Gastroesophageal sphincter (tissue), 4 donors: ENCODE measurements at regions not wholly inside any gene's neighbourhood (a gene's known extent, or its start where the extent isn't known, plus 50 kb on each side); places are given as distances from the start of the nearest gene placed in this dataset.

ENCODE experiments used
- ATAC-seq: fragments of 150-250 bp; one replicate; pipeline ENCODE4 v1.9.1; 2016; ENCODE audit warnings: mild to moderate bottlenecking, moderate library complexity
- H3K27ac ChIP-seq, 4 donors: fragments of 200-600 bp; sonication (generic) in 3 of 4; 1 replicate in 3 of 4; 2 replicates in 1 of 4; pipeline ENCODE4 v1.5.1; 2016 to 2019
- H3K27me3 ChIP-seq: fragments of 200-600 bp; sonication (generic); one replicate; pipeline ENCODE4 v1.5.1; 2019
- H3K36me3 ChIP-seq, 2 donors: fragments of 200-600 bp; sonication (generic); one replicate each; pipeline ENCODE4 v1.5.1; 2019; ENCODE audit warnings: control low read depth in 1 of 2
- H3K4me1 ChIP-seq, 3 donors: fragments of 200-600 bp; sonication (generic); 1 replicate in 2 of 3; 2 replicates in 1 of 3; pipeline ENCODE4 v1.5.1; 2016 to 2019; ENCODE audit warnings: control low read depth in 2 of 3
- H3K4me3 ChIP-seq, 2 donors: fragments of 200-600 bp; sonication (generic); one replicate each; pipeline ENCODE4 v1.5.1; 2019; ENCODE audit warnings: mild to moderate bottlenecking in 1 of 2, moderate library complexity in 1 of 2
- H3K9me3 ChIP-seq, 3 donors: fragments of 200-600 bp; sonication (generic); one replicate each; pipeline ENCODE4 v1.5.1; 2017 to 2019; ENCODE audit warnings: control low read depth in 2 of 3
- EP300 ChIP-seq: sonication (generic); formaldehyde crosslinking; IDR thresholded peaks from one replicate; pipeline ENCODE4 v1.6.1; 2017; ENCODE audit warnings: antibody characterized with exemption, mild to moderate bottlenecking
- POLR2A ChIP-seq, 2 donors: fragments of 450-650 bp; IDR thresholded peaks; one replicate each; pipeline ENCODE4 v1.6.1; 2017; ENCODE audit warnings: antibody characterized with exemption in 2 of 2, mild to moderate bottlenecking in 2 of 2, moderate library complexity in 1 of 2
- POLR2AphosphoS5 ChIP-seq: sonication (generic); formaldehyde crosslinking; IDR thresholded peaks from one replicate; pipeline ENCODE4 v1.6.1; 2017; ENCODE audit warnings: antibody characterized with exemption
- WGBS, 2 donors: methylation state at CpG; one replicate each; pipeline ENCODE4 v1.1.5; 2018; ENCODE audit warnings: low coverage in 1 of 2; 5-methylcytosine and 5-hydroxymethylcytosine counted together
- TF ChIP-seq, protein P1 (sequence below), 4 experiments: fragments of 200-600 bp in 2 of 4; fragments of 450-650 bp in 2 of 4; sonication (generic) in 1 of 4; IDR thresholded peaks; one replicate each; pipeline ENCODE4 v1.5.1; 2017 to 2019; ENCODE audit warnings: antibody characterized with exemption in 4 of 4, mild to moderate bottlenecking in 2 of 4, moderate library complexity in 2 of 4

DNA sequence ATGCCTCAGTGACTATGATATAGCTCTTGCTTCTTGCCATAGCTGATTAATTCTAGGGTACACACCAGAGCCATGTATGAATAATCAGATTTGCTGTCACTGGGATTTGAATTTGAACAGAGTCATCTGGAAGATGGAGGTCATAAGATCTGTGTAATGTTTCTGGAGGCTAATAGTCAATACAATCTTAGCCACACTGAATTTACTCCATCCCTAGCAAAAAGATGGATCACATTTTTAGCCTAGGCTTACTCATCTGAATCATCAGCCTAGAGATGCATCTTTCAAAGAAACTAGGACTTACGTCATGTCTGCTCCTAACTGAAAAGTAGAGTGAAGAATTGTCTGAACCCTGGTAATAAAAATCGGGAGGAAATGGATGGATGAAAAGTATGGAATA lies 142.3 kb upstream of the ZNF804B start:
- Histone ChIP-seq H3K9me3 (no peaks in the 10 kb centered on the region), H3K27me3 (no peaks in the 10 kb centered on the region), H3K27ac (no peak overlapping the region), H3K4me3 (no peak overlapping the region), H3K4me1 (no peaks in the 10 kb centered on the region), H3K36me3 (no peaks in the 10 kb centered on the region)
- WGBS, 2 donors: 88 to 100% methylated on average over 1 to 2 of the region's 2 CpGs
- no peak for ATAC-seq
- TF ChIP-seq, protein P1, sequence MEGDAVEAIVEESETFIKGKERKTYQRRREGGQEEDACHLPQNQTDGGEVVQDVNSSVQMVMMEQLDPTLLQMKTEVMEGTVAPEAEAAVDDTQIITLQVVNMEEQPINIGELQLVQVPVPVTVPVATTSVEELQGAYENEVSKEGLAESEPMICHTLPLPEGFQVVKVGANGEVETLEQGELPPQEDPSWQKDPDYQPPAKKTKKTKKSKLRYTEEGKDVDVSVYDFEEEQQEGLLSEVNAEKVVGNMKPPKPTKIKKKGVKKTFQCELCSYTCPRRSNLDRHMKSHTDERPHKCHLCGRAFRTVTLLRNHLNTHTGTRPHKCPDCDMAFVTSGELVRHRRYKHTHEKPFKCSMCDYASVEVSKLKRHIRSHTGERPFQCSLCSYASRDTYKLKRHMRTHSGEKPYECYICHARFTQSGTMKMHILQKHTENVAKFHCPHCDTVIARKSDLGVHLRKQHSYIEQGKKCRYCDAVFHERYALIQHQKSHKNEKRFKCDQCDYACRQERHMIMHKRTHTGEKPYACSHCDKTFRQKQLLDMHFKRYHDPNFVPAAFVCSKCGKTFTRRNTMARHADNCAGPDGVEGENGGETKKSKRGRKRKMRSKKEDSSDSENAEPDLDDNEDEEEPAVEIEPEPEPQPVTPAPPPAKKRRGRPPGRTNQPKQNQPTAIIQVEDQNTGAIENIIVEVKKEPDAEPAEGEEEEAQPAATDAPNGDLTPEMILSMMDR (IDR thresholded peaks at IDR 0.05): no peak
- TF ChIP-seq EP300 (no peak), POLR2AphosphoS5 (no peak), POLR2A (IDR thresholded peaks at IDR 0.05) (no peak)

DNA sequence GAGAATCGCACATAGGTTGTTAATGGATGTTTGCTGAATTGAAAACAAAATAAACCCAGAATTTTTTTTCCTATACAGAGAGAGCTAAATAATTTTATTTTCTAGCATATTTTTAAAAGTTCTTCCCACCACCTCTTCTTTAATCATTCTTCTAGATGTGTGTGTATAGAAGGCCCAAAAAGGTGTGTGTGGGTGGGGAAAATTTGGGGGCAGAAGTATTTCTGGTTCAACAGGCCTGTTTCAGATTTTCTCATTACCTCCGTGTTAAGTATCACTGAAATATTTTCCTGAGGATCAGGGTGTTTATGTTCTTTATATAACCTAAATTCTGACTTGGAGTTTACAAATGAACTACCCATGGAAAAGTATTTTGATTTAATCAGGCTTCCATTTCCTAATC lies 144.2 kb upstream of the ZNF804B start:
- no peaks in the 10 kb centered on the region for H3K4me1 ChIP-seq
- H3K4me3 ChIP-seq: no peak overlapping the region
- no peaks in the 10 kb centered on the region for H3K9me3 ChIP-seq
- no peak for ATAC-seq
- 70 to 74% methylated on average over 2 of the region's 2 CpGs for WGBS, 2 donors
- no peak for TF ChIP-seq EP300
- TF ChIP-seq POLR2AphosphoS5: no peak
- TF ChIP-seq, protein P1 (IDR thresholded peaks at IDR 0.05): no peak
- TF ChIP-seq POLR2A (IDR thresholded peaks at IDR 0.05): no peak
- H3K27ac ChIP-seq: no peak overlapping the region
- H3K36me3 ChIP-seq: no peaks in the 10 kb centered on the region
- H3K27me3 ChIP-seq: no peaks in the 10 kb centered on the region

DNA sequence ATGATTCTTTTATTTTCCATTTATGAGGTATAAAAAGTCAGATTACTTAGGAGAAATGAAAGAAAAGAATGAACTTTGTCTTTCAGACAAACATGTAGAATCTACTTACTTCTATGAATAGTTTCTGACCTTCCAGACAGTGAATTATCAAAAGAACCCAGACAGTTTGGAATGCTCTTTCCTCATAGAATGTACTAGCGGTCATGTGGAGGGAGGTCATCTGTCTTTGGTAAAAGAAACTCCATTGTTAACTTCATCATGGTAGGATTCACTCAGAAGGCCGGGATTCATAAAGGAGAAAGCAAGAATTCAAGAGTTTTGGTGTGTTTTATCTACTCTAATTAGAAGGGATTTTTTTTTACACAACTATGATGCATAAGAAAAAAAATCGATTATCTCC lies 144.8 kb upstream of the ZNF804B start:
- Histone ChIP-seq H3K9me3 (peaks cover 0 to 4% (median 0%) of the 10 kb centered on the region in 3 donors), H3K4me1 (no peaks in the 10 kb centered on the region), H3K27me3 (no peaks in the 10 kb centered on the region), H3K27ac (no peak overlapping the region), H3K4me3 (no peak overlapping the region), H3K36me3 (no peaks in the 10 kb centered on the region)
- no peak for TF ChIP-seq POLR2AphosphoS5
- no peak for TF ChIP-seq EP300
- TF ChIP-seq POLR2A (IDR thresholded peaks at IDR 0.05): no peak
- TF ChIP-seq, protein P1 (IDR thresholded peaks at IDR 0.05): no peak
- WGBS, 2 donors: 62 to 71% methylated on average over 3 of the region's 3 CpGs
- ATAC-seq: no peak

DNA sequence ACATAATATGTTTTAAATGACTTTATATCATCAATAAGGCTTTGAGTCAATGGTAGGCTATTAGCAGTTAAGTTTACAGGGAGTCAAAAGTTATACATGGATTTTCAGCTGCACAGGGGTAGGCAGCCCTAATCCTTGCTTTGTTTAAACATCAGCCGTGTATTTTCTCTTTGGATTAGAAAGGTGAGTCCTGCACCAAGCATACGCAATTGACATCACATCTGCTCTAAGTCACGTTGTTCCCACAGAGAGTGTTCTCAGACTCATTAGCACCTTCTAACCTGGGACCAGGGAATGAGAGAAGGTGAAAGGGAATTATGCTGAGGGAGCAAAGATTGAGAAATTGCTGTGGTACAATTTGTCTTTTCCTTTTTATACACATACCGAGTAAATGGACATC lies 148.6 kb upstream of the ZNF804B start:
- WGBS, 2 donors: 55 to 61% methylated on average over 3 to 4 of the region's 4 CpGs
- H3K27ac ChIP-seq: no peak overlapping the region
- no peaks in the 10 kb centered on the region for H3K36me3 ChIP-seq
- no peaks in the 10 kb centered on the region for H3K27me3 ChIP-seq
- no peak overlapping the region for H3K4me3 ChIP-seq
- TF ChIP-seq POLR2AphosphoS5: no peak
- no peaks in the 10 kb centered on the region for H3K4me1 ChIP-seq
- peaks cover 0 to 4% (median 0%) of the 10 kb centered on the region in 3 donors for H3K9me3 ChIP-seq
- ATAC-seq: no peak

DNA sequence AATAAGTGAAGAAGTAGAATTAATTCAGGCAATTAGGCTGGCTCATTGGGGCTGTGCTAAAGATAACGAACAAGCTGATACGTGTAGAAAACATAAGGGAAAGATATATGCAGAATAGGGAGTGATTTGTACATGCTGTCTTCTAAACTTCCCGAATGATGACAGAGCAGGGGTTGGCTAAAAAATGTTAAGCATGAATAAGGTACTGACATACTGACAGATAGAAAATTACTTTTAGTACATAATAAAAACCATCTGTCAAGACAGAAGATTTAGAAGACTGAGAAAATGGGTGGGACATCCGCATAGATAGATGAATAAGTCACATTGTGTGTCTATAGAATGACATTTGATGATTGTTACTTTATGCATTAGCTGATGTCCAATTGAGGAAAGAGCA lies 158.8 kb upstream of the ZNF804B start:
- H3K4me3 ChIP-seq: no peak overlapping the region
- no peak overlapping the region for H3K27ac ChIP-seq
- no peaks in the 10 kb centered on the region for H3K36me3 ChIP-seq
- ATAC-seq: no peak
- no peaks in the 10 kb centered on the region for H3K27me3 ChIP-seq
- no peaks in the 10 kb centered on the region for H3K9me3 ChIP-seq
- WGBS, 2 donors: 56 to 75% methylated on average over 4 of the region's 4 CpGs
- peaks cover 0 to 10% (median 0%) of the 10 kb centered on the region in 3 donors for H3K4me1 ChIP-seq
- TF ChIP-seq POLR2A (IDR thresholded peaks at IDR 0.05): no peak
- TF ChIP-seq, protein P1 (IDR thresholded peaks at IDR 0.05): no peak
- no peak for TF ChIP-seq EP300
- TF ChIP-seq POLR2AphosphoS5: no peak

DNA sequence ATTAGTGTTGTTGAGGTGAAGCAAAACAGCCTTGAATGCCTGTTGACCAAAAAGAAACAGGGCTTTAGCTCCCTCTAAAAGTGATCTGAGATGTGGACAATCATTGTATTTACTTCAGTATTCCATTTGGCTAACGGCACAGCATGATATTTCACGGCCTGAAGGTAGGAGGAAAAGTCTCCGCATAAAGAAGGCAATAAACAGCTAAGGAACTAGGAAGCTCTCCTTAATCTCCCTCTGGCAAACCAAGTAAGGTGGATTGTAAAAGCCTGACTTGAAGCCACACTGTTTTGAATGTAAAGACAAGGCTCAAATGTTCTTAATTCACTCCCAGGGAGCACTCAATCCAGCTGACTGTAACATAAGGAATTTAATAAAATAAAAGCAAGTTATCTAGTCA lies 160.0 kb upstream of the ZNF804B start:
- ATAC-seq: no peak
- no peaks in the 10 kb centered on the region for H3K27me3 ChIP-seq
- no peaks in the 10 kb centered on the region for H3K36me3 ChIP-seq
- H3K9me3 ChIP-seq: no peaks in the 10 kb centered on the region
- 40 to 64% methylated on average over 1 to 3 of the region's 3 CpGs for WGBS, 2 donors
- H3K4me3 ChIP-seq: no peak overlapping the region
- H3K27ac ChIP-seq: no peak overlapping the region
- TF ChIP-seq EP300: no peak
- no peak for TF ChIP-seq POLR2AphosphoS5
- no peak for TF ChIP-seq POLR2A (IDR thresholded peaks at IDR 0.05)
- TF ChIP-seq, protein P1 (IDR thresholded peaks at IDR 0.05): no peak
- H3K4me1 ChIP-seq: peaks cover 0 to 10% (median 0%) of the 10 kb centered on the region in 3 donors
